Fibroblast of mammary gland (primary cell): ENCODE measurements at regions not wholly inside any gene's neighbourhood (a gene's known extent, or its start where the extent isn't known, plus 50 kb on each side); places are given as distances from the start of the nearest gene placed in this dataset.
"Not testable (repeated sequence)": the region's sequence is repeated elsewhere in the genome, so short reads cannot be mapped to it uniquely, and the experiment has no call there.

Experiments used
- DNase-seq: peaks from one replicate; pipeline ENCODE4 v3.0.0-alpha.2; 2010; ENCODE audit warnings: low read depth
- H3K4me3 ChIP-seq: 2 replicates; pipeline ENCODE4 v1.5.1; 2011; ENCODE audit warnings: low read depth, mild to moderate bottlenecking, low read length, moderate library complexity; ENCODE audit not compliant: control insufficient read depth
- TF ChIP-seq, protein P1 (sequence below): conservative IDR thresholded peaks from 2 replicates; pipeline ENCODE4 v1.5.1; 2011; ENCODE audit warnings: low read depth, low read length, inconsistent platforms; ENCODE audit not compliant: control insufficient read depth, insufficient read depth

GRCh38 chr10:52368725-52369124 is 54.6 kb downstream of the DKK1 start:
- TF ChIP-seq, protein P1, sequence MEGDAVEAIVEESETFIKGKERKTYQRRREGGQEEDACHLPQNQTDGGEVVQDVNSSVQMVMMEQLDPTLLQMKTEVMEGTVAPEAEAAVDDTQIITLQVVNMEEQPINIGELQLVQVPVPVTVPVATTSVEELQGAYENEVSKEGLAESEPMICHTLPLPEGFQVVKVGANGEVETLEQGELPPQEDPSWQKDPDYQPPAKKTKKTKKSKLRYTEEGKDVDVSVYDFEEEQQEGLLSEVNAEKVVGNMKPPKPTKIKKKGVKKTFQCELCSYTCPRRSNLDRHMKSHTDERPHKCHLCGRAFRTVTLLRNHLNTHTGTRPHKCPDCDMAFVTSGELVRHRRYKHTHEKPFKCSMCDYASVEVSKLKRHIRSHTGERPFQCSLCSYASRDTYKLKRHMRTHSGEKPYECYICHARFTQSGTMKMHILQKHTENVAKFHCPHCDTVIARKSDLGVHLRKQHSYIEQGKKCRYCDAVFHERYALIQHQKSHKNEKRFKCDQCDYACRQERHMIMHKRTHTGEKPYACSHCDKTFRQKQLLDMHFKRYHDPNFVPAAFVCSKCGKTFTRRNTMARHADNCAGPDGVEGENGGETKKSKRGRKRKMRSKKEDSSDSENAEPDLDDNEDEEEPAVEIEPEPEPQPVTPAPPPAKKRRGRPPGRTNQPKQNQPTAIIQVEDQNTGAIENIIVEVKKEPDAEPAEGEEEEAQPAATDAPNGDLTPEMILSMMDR: peak; percentile 10
- no peak for DNase-seq

DNA sequence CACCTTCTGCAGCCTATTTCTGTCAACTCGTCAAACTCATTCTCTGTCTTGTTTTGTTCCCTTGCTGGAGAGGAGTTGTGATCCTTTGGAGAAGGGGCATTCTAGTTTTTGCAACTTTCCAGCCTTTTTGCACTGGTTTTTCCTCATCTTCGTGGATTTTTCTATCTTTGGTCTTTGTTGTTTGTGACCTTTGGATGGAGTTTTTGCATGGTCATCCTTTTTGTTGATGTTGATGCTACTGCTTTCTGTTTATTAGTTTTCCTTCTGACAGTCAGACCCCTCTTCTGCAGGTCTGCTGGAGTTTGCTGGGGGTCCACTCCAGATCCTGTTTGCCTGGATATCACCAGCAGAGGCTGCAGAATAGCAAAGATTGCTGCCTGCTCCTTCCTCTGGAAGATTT is 60.1 kb downstream of the DKK1 start:
- not testable (repeated sequence) for DNase-seq, H3K4me3 ChIP-seq

More at GRCh38 chr10:52368725-52369124, 54.6 kb downstream of the DKK1 start:
- H3K4me3 ChIP-seq: no peak overlapping the region

DNA sequence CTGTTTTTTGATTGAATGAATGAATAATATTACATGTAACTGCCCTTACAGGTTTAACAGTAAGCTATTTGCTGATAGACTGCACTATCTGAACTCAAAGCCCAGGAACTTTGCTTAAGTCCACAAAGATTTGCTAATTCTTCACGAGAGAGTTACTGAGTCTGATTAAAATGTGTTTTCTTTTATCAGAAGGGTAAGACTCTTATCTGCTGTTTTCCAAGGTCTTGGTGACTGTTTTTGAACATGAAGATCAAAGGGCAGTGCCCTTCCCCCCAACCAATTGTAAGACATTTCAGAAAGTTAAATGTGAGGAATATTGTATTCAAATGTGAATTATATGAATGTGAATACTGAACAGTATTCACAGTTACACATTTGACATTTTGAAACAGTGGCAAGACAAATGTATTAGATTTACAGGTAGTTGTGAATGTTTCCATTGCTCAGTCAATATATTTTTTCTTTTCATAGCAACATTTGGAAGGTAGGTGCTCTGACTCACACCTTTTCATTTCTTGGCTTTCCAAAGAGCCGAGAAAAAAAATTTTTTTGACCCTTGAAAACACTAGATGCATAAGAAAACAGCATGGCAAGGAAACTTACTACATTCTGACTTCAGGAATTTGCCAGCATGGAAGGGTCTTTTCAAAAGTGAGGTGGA is 62.7 kb downstream of the DKK1 start:
- TF ChIP-seq, protein P1: no peak
- no peak for DNase-seq
- no peak overlapping the region for H3K4me3 ChIP-seq

- H3K4me3 ChIP-seq: no peak overlapping the region
- TF ChIP-seq, protein P1: no peak
- DNase-seq: no peak
Observed at GRCh38 chr10:52378124-52378523, 64.0 kb downstream of the DKK1 start.

DNA sequence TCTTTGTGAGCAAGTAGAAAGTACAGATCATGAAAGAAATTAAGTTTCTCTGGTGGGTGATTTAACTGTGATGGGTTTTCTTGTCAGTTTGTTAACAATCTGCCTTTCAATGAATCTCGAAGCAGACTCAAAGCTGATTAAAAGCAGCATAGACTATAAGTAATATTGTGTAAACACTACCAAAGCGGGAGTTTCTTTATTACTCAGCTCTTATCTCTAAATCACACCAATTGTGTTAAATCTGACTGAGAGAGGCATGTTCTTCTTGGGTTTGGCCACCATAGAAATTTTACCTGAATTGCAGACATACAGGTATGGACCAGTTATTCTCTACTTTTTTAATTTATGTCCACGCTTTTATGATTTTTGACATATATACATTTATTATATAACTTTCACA is 65.2 kb downstream of the DKK1 start:
- TF ChIP-seq, protein P1: no peak
- no peak for DNase-seq
- no peak overlapping the region for H3K4me3 ChIP-seq

- TF ChIP-seq, protein P1: no peak
- DNase-seq: no peak
- H3K4me3 ChIP-seq: no peak overlapping the region
Observed at GRCh38 chr10:52383088-52383487, 69.0 kb downstream of the DKK1 start.

DNA sequence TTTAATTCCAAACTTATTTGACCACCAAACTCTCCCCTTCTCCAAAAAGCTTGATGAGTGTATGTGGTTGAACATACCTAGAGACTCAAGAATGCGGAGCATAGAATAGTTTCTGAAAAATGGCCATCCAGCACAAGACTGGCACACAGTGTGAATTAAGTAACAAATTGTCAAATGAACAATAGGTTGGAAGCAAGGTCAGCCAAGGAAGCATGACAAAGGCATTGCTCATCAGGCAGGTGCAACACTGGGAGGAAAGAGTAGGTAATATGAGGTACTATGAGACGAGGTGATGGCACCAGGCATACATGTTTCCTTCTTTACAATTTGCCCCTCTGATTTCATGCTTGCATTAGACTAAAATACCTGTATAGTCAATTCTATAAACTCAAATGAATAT is 73.7 kb downstream of the DKK1 start:
- TF ChIP-seq, protein P1: no peak
- H3K4me3 ChIP-seq: no peak overlapping the region
- DNase-seq: no peak
